GM12878 (cell line): ENCODE measurements at regions not wholly inside any gene's neighbourhood (a gene's known extent, or its start where the extent isn't known, plus 50 kb on each side); places are given as distances from the start of the nearest gene placed in this dataset.

Source experiments
- ATAC-seq: fragments of 200-7000 bp; cut with Tn5 transposase; 3 replicates; pipeline ENCODE4 v1.9.1; 2020; ENCODE audit warnings: mild to moderate bottlenecking, moderate library complexity
- BruUV-seq: library from RNA; stranded (reverse); fragments of 400-500 nt; replicated peaks from 2 replicates; lab custom pipeline; 2021; lab: Mats Ljungman, UMichigan
- CTCF ChIA-PET: fragments of 300-600 bp; sonication (Branson Sonifier 250); formaldehyde crosslinking; extraction: SDS; loops from one replicate; lab custom pipeline; 2021; ENCODE audit warnings: inconsistent platforms; lab: Yijun Ruan, JAX
- POLR2A ChIA-PET: fragments of 350-600 bp; formaldehyde crosslinking; extraction: SDS; loops from one replicate; lab custom pipeline; 2021; ENCODE audit warnings: inconsistent platforms; lab: Charles Lee
- RAD21 ChIA-PET: fragments of 300-600 bp; sonication (Branson Sonifier 250); formaldehyde crosslinking; loops from one replicate; lab custom pipeline; 2023; ENCODE audit warnings: antibody characterized with exemption; ENCODE audit not compliant: unreplicated experiment; lab: Charles Lee
- SMC1A ChIA-PET: fragments of 300-600 bp; sonication (Branson Sonifier 250); formaldehyde crosslinking; loops from one replicate; lab custom pipeline; 2023; ENCODE audit not compliant: unreplicated experiment, uncharacterized antibody; lab: Charles Lee
- DNase-seq: peaks from one replicate; pipeline ENCODE4 v3.0.0-alpha.2; 2011; ENCODE audit warnings: low read depth, low spot score
- FAIRE-seq: peaks from 3 replicates; lab custom pipeline; 2011; peaks lifted over from hg19 to GRCh38; lab: Jason Lieb, UNC
- H2AFZ ChIP-seq: 2 replicates; pipeline ENCODE4 v1.6.0; 2011; ENCODE audit warnings: low read depth, low read length, control low read depth; ENCODE audit not compliant: control insufficient read depth
- H3K27ac ChIP-seq: 2 replicates; pipeline ENCODE4 v1.5.1; 2011; ENCODE audit warnings: control low read depth; ENCODE audit not compliant: control insufficient read depth, insufficient read depth
- H3K27me3 ChIP-seq, 2 experiments: replicated peaks in 1 of 2; 2 replicates each; pipeline versions ENCODE4 v1.6.0 to v1.6.1; 2011; ENCODE audit warnings: low read length in 1 of 2; ENCODE audit not compliant: control insufficient read depth in 2 of 2, insufficient read depth in 2 of 2
- H3K36me3 ChIP-seq, 2 experiments: 2 replicates each; pipeline ENCODE4 v1.5.1; 2011; ENCODE audit warnings: low read length in 1 of 2; ENCODE audit not compliant: control insufficient read depth in 2 of 2, insufficient read depth in 2 of 2
- H3K4me1 ChIP-seq: 2 replicates; pipeline ENCODE4 v1.6.1; 2011; ENCODE audit warnings: mild to moderate bottlenecking, low read length, moderate library complexity, mixed read lengths; ENCODE audit not compliant: control insufficient read depth, insufficient read depth
- H3K4me2 ChIP-seq: 2 replicates; pipeline ENCODE4 v1.6.0; 2011; ENCODE audit warnings: control low read depth; ENCODE audit not compliant: control insufficient read depth, insufficient read depth
- H3K4me3 ChIP-seq: fragments of 200-600 bp; sonication (generic); 2 replicates; pipeline ENCODE4 v1.5.1; 2016
- H3K79me2 ChIP-seq: 2 replicates; pipeline ENCODE4 v1.6.0; 2011; ENCODE audit warnings: low read length; ENCODE audit not compliant: control insufficient read depth, insufficient read depth
- H3K9ac ChIP-seq: 2 replicates; pipeline ENCODE4 v1.8.0; 2011; ENCODE audit warnings: low read length, control low read depth, mixed read lengths; ENCODE audit not compliant: control insufficient read depth, insufficient read depth
- H3K9me3 ChIP-seq: replicated peaks from 3 replicates; pipeline ENCODE4 v1.5.1; 2011; ENCODE audit warnings: mild to moderate bottlenecking, low read length; ENCODE audit not compliant: control insufficient read depth, insufficient read depth
- H4K20me1 ChIP-seq: 2 replicates; pipeline ENCODE4 v1.6.0; 2011; ENCODE audit not compliant: control insufficient read depth, insufficient read depth
- CREB1 ChIP-seq: IDR thresholded peaks from 2 replicates; pipeline ENCODE4 v1.6.1; 2012; ENCODE audit warnings: low read depth, mild to moderate bottlenecking, inconsistent platforms
- DPF2 ChIP-seq: fragments of 450-650 bp; IDR thresholded peaks from 2 replicates; pipeline ENCODE4 v1.6.1; 2017; ENCODE audit warnings: mild to moderate bottlenecking
- GABPA ChIP-seq: IDR thresholded peaks from 2 replicates; pipeline ENCODE4 v1.6.1; 2014; ENCODE audit warnings: antibody characterized with exemption, low read depth, mild to moderate bottlenecking, inconsistent platforms
- IKZF2 ChIP-seq, 2 experiments: fragments of 450-650 bp; IDR thresholded peaks; 2 replicates each; pipeline ENCODE4 v1.6.1; 2017; ENCODE audit warnings: mild to moderate bottlenecking in 2 of 2, moderate library complexity in 2 of 2
- IRF4 ChIP-seq: IDR thresholded peaks from 2 replicates; pipeline ENCODE4 v1.6.1; 2011; ENCODE audit warnings: low read depth, low read length
- MAX ChIP-seq: IDR thresholded peaks from 2 replicates; pipeline ENCODE4 v1.6.1; 2012; ENCODE audit warnings: low read depth, low read length, improper control_type of control experiment
- MTA2 ChIP-seq: fragments of 450-650 bp; IDR thresholded peaks from 2 replicates; pipeline ENCODE4 v1.6.1; 2016; ENCODE audit warnings: low read depth, mild to moderate bottlenecking, moderate library complexity
- NR2C1 ChIP-seq: fragments of 450-650 bp; IDR thresholded peaks from 2 replicates; pipeline ENCODE4 v1.6.1; 2017; ENCODE audit warnings: antibody characterized with exemption, mild to moderate bottlenecking, moderate library complexity
- NRF1 ChIP-seq: conservative IDR thresholded peaks from 2 replicates; pipeline ENCODE4 v1.6.1; 2011; ENCODE audit warnings: mild to moderate bottlenecking, low read depth, low read length, improper control_type of control experiment
- POLR2A ChIP-seq: IDR thresholded peaks from 2 replicates; pipeline ENCODE4 v1.6.1; 2011; ENCODE audit warnings: low read depth, mild to moderate bottlenecking, low read length
- SREBF2 ChIP-seq: IDR thresholded peaks from 2 replicates; pipeline ENCODE4 v1.6.1; 2012; ENCODE audit warnings: mild to moderate bottlenecking, low read length
- YBX1 ChIP-seq: fragments of 450-650 bp; IDR thresholded peaks from 2 replicates; pipeline ENCODE4 v1.6.1; 2016; ENCODE audit warnings: antibody characterized with exemption
- YY1 ChIP-seq: IDR thresholded peaks from 2 replicates; pipeline ENCODE4 v1.6.1; 2011; ENCODE audit warnings: low read depth, mild to moderate bottlenecking, low read length
- ZNF24 ChIP-seq: fragments of 450-650 bp; IDR thresholded peaks from 2 replicates; pipeline ENCODE4 v1.6.1; 2017; ENCODE audit warnings: antibody characterized with exemption, mild to moderate bottlenecking
- WGBS: methylation state at CpG from one replicate; pipeline ENCODE4 v1.1.6; 2016; ENCODE audit warnings: low lambda C conversion rate; ENCODE audit not compliant: insufficient replicate concordance, insufficient coverage; ENCODE audit errors: missing lambda C conversion rate; 5-methylcytosine and 5-hydroxymethylcytosine counted together
- in situ Hi-C: fragments of 300-500 bp; cut with MboI; formaldehyde crosslinking; loops from 9 replicates; pipeline ENCODE4 v1.14.3; 2018; ENCODE audit warnings: mixed read lengths
- intact Hi-C: fragments of 100-400 bp; cut with micrococcal nuclease; formaldehyde crosslinking; loops from one replicate; pipeline ENCODE4 v1.14.2; 2022; ENCODE audit not compliant: unreplicated experiment
- TF ChIP-seq, protein P1 (sequence below): fragments of 450-650 bp; IDR thresholded peaks from 2 replicates; pipeline ENCODE4 v1.6.1; 2017; ENCODE audit warnings: mild to moderate bottlenecking, moderate library complexity

DNA sequence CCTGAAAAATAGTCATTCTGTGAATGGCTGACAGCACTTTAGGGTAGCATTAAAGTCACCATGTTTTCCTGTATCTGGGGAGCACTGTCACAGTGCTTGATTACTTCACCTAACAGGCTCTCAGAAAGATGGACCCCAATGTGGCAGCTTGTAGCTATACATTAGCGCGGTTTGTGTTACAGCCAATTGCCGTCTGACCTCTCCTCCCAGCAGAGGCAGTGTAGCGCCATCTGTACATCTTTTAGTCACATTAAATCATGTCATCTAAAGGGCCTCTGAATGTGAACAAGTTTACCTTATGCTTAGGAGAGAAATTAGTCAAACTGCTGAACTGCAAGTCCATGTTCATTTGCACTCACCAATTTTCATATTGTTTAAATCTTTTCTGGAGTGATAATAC, 113.7 kb downstream of the LMO3 start (continued):
- TF ChIP-seq, protein P1, sequence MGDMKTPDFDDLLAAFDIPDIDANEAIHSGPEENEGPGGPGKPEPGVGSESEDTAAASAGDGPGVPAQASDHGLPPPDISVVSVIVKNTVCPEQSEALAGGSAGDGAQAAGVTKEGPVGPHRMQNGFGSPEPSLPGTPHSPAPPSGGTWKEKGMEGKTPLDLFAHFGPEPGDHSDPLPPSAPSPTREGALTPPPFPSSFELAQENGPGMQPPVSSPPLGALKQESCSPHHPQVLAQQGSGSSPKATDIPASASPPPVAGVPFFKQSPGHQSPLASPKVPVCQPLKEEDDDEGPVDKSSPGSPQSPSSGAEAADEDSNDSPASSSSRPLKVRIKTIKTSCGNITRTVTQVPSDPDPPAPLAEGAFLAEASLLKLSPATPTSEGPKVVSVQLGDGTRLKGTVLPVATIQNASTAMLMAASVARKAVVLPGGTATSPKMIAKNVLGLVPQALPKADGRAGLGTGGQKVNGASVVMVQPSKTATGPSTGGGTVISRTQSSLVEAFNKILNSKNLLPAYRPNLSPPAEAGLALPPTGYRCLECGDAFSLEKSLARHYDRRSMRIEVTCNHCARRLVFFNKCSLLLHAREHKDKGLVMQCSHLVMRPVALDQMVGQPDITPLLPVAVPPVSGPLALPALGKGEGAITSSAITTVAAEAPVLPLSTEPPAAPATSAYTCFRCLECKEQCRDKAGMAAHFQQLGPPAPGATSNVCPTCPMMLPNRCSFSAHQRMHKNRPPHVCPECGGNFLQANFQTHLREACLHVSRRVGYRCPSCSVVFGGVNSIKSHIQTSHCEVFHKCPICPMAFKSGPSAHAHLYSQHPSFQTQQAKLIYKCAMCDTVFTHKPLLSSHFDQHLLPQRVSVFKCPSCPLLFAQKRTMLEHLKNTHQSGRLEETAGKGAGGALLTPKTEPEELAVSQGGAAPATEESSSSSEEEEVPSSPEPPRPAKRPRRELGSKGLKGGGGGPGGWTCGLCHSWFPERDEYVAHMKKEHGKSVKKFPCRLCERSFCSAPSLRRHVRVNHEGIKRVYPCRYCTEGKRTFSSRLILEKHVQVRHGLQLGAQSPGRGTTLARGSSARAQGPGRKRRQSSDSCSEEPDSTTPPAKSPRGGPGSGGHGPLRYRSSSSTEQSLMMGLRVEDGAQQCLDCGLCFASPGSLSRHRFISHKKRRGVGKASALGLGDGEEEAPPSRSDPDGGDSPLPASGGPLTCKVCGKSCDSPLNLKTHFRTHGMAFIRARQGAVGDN = no peak
- TF ChIP-seq MAX (no peak), IRF4 (no peak), POLR2A (no peak), ZNF24 (no peak), NR2C1 (no peak), YY1 (no peak), NRF1 (no peak)

- CTCF ChIA-PET = interaction anchor here (1.0 to 2.0 kb wide), 2 partner anchors 40 to 107 kb away, joined by 3 to 5 read pairs; no protein-coding TSS in a partner anchor
- H3K9me3 ChIP-seq = no peaks in the 10 kb centered on the region
- POLR2A ChIA-PET = interaction anchor here (1.4 kb wide), 1 partner anchor 12 kb away, joined by 3 read pairs; no protein-coding TSS in a partner anchor
- H4K20me1 ChIP-seq = no peaks in the 10 kb centered on the region
- TF ChIP-seq NRF1 = no peak
- TF ChIP-seq MTA2 = no peak
- TF ChIP-seq DPF2 = no peak
- TF ChIP-seq GABPA = no peak
- TF ChIP-seq YBX1 = no peak
- no peak for TF ChIP-seq CREB1
- TF ChIP-seq SREBF2 = no peak
- no peak for TF ChIP-seq IKZF2 (IDR thresholded peaks at IDR 0.05)
- TF ChIP-seq, all 136 proteins: peak for 0
- H3K4me2 ChIP-seq = no peak overlapping the region
- SMC1A ChIA-PET = no interaction called here
- H3K36me3 ChIP-seq = no peaks in the 10 kb centered on the region
- ATAC-seq = no peak
- WGBS = 11% methylated on average over 4 of the region's 4 CpGs
- RAD21 ChIA-PET = no interaction called here
- no peak overlapping the region for H3K27ac ChIP-seq
- no peak overlapping the region for H3K9ac ChIP-seq
- no TSS peak for BruUV-seq
- in situ Hi-C loops = no loop called here
- no peaks in the 10 kb centered on the region for H3K27me3 ChIP-seq
- no peaks in the 10 kb centered on the region for H3K79me2 ChIP-seq
- H2AFZ ChIP-seq = no peak overlapping the region
- intact Hi-C loops = no loop called here
- DNase-seq = no peak
- H3K4me1 ChIP-seq = no peaks in the 10 kb centered on the region
- H3K4me3 ChIP-seq = no peak overlapping the region
- FAIRE-seq = no peak
Observed at GRCh38 chr12:16492820-16493797, 112.9 kb downstream of the LMO3 start.
